Stimulated activated CD4-positive, alpha-beta T cell treated with anti-CD3 and anti-CD28 coated beads, Interleukin-1b, Interleukin-23, amount 100 ng/mL, for 1 hour (primary cell): ENCODE measurements at regions not wholly inside any gene's neighbourhood (a gene's known extent, or its start where the extent isn't known, plus 50 kb on each side); places are given as distances from the start of the nearest gene placed in this dataset.

Experiments
- DNase-seq, 2 donors: peaks; one replicate each; pipeline ENCODE4 v3.0.0-alpha.2; 2020; ENCODE audit warnings: low read depth in 2 of 2

- no peak for DNase-seq
Measured at GRCh38 chr1:56390934-56391731, 188.2 kb downstream of the PLPP3 start.

- no peak for DNase-seq
Measured at GRCh38 chr1:56390232-56390867, 189.0 kb downstream of the PLPP3 start.

GRCh38 chr1:56389813-56390212 is 189.6 kb downstream of the PLPP3 start:
- DNase-seq: no peak

- DNase-seq: no peak
Measured at GRCh38 chr1:56387071-56387740, 192.2 kb downstream of the PLPP3 start.

GRCh38 chr1:56385314-56385713 is 194.0 kb downstream of the PLPP3 start:
- DNase-seq: no peak

- DNase-seq: no peak
Measured at GRCh38 chr1:56382929-56383328, 196.4 kb downstream of the PLPP3 start.

GRCh38 chr1:56380531-56380930 is 198.8 kb downstream of the PLPP3 start:
- DNase-seq: no peak

- no peak for DNase-seq
Measured at GRCh38 chr1:56378341-56379070, 200.9 kb downstream of the PLPP3 start.

GRCh38 chr1:56377431-56377830 is 201.9 kb downstream of the PLPP3 start:
- no peak for DNase-seq

- no peak for DNase-seq
Measured at GRCh38 chr1:56376188-56376984, 203.0 kb downstream of the PLPP3 start.

- no peak for DNase-seq
Measured at GRCh38 chr1:56375326-56375804, 204.0 kb downstream of the PLPP3 start.

- DNase-seq: no peak
Measured at GRCh38 chr1:56374026-56374974, 205.1 kb downstream of the PLPP3 start.

- DNase-seq: no peak
Measured at GRCh38 chr1:56370513-56370912, 208.8 kb downstream of the PLPP3 start.

- no peak for DNase-seq
Measured at GRCh38 chr1:56363007-56363770, 216.2 kb downstream of the PLPP3 start.

- DNase-seq: no peak
Measured at GRCh38 chr1:56360021-56360420, 219.3 kb downstream of the PLPP3 start.

GRCh38 chr1:56359056-56359455 is 220.3 kb downstream of the PLPP3 start:
- no peak for DNase-seq

GRCh38 chr1:56357927-56358690 is 221.3 kb downstream of the PLPP3 start:
- no peak for DNase-seq

- DNase-seq: no peak
Measured at GRCh38 chr1:56356376-56356990, 222.9 kb downstream of the PLPP3 start.
